ENCODE measurements at regions not wholly inside any gene's neighbourhood (a gene's known extent, or its start where the extent isn't known, plus 50 kb on each side); places are given as distances from the start of the nearest gene placed in this dataset.

- Mint-ChIP-seq H3K9me3 (no peaks in the 10 kb centered on the region), H3K4me1 (no peaks in the 10 kb centered on the region), H3K27ac (no peak overlapping the region)
These were observed 98.5 kb upstream of the INPP4B start for GRCh38 chr4:142944565-142944964.

GRCh38 chr4:142952821-142953580, 106.9 kb upstream of the INPP4B start:
- CTCF ChIA-PET: no interaction called here

More at GRCh38 chr4:142944565-142944964, 98.5 kb upstream of the INPP4B start:
- Mint-ChIP-seq H3K4me3 (no peak overlapping the region), H3K36me3 (no peaks in the 10 kb centered on the region), H3K27me3 (peaks cover 10% of the 10 kb centered on the region)
- CTCF ChIA-PET: no interaction called here
- DNase-seq: no peak

GRCh38 chr4:142954415-142954814, 108.3 kb upstream of the INPP4B start:
- peaks cover 7% of the 10 kb centered on the region for H3K9me3 Mint-ChIP-seq
- H3K4me3 Mint-ChIP-seq: no peak overlapping the region
- CTCF ChIA-PET: no interaction called here
- no peak for DNase-seq
- no peaks in the 10 kb centered on the region for H3K36me3 Mint-ChIP-seq
- no peaks in the 10 kb centered on the region for H3K27me3 Mint-ChIP-seq
- no peak overlapping the region for H3K27ac Mint-ChIP-seq
- H3K4me1 Mint-ChIP-seq: no peaks in the 10 kb centered on the region

More at GRCh38 chr4:142952821-142953580, 106.9 kb upstream of the INPP4B start:
- Mint-ChIP-seq H3K36me3 (no peaks in the 10 kb centered on the region), H3K27ac (no peak overlapping the region), H3K4me3 (no peak overlapping the region), H3K27me3 (no peaks in the 10 kb centered on the region), H3K9me3 (peaks cover 7% of the 10 kb centered on the region), H3K4me1 (no peaks in the 10 kb centered on the region)
- no peak for DNase-seq

- CTCF ChIA-PET: no interaction called here
- Mint-ChIP-seq H3K27ac (no peak overlapping the region), H3K9me3 (peaks cover 7% of the 10 kb centered on the region), H3K4me3 (no peak overlapping the region), H3K4me1 (no peaks in the 10 kb centered on the region), H3K36me3 (no peaks in the 10 kb centered on the region), H3K27me3 (no peaks in the 10 kb centered on the region)
- DNase-seq: no peak
These were observed 109.4 kb upstream of the INPP4B start for GRCh38 chr4:142955501-142955900.

- Mint-ChIP-seq H3K9me3 (peaks cover 7% of the 10 kb centered on the region), H3K27ac (no peak overlapping the region), H3K36me3 (no peaks in the 10 kb centered on the region), H3K4me3 (no peak overlapping the region), H3K27me3 (no peaks in the 10 kb centered on the region), H3K4me1 (no peaks in the 10 kb centered on the region)
- CTCF ChIA-PET: no interaction called here
- no peak for DNase-seq
These were observed 113.1 kb upstream of the INPP4B start for GRCh38 chr4:142959173-142959572.

GRCh38 chr4:142960126-142960525, 114.0 kb upstream of the INPP4B start:
- no peak for DNase-seq
- no peaks in the 10 kb centered on the region for H3K36me3 Mint-ChIP-seq
- peaks cover 2% of the 10 kb centered on the region for H3K9me3 Mint-ChIP-seq
- no peaks in the 10 kb centered on the region for H3K4me1 Mint-ChIP-seq
- no peaks in the 10 kb centered on the region for H3K27me3 Mint-ChIP-seq
- CTCF ChIA-PET: no interaction called here
- H3K4me3 Mint-ChIP-seq: no peak overlapping the region
- no peak overlapping the region for H3K27ac Mint-ChIP-seq

- Mint-ChIP-seq H3K36me3 (no peaks in the 10 kb centered on the region), H3K4me1 (no peaks in the 10 kb centered on the region), H3K9me3 (no peaks in the 10 kb centered on the region), H3K27ac (no peak overlapping the region), H3K4me3 (no peak overlapping the region), H3K27me3 (no peaks in the 10 kb centered on the region)
- no peak for DNase-seq
- CTCF ChIA-PET: no interaction called here
These were observed 115.0 kb upstream of the INPP4B start for GRCh38 chr4:142960867-142961644.

- Mint-ChIP-seq H3K4me3 (no peak overlapping the region), H3K9me3 (no peaks in the 10 kb centered on the region), H3K27me3 (no peaks in the 10 kb centered on the region), H3K27ac (no peak overlapping the region), H3K36me3 (no peaks in the 10 kb centered on the region), H3K4me1 (no peaks in the 10 kb centered on the region)
- no peak for DNase-seq
- CTCF ChIA-PET: no interaction called here
These were observed 115.8 kb upstream of the INPP4B start for GRCh38 chr4:142961866-142962265.

- Mint-ChIP-seq H3K27me3 (no peaks in the 10 kb centered on the region), H3K36me3 (no peaks in the 10 kb centered on the region), H3K4me1 (no peaks in the 10 kb centered on the region), H3K27ac (no peak overlapping the region), H3K4me3 (no peak overlapping the region), H3K9me3 (no peaks in the 10 kb centered on the region)
- CTCF ChIA-PET: no interaction called here
- DNase-seq: no peak
These were observed 128.2 kb upstream of the INPP4B start for GRCh38 chr4:142974328-142974727.

- H3K9me3 Mint-ChIP-seq: no peaks in the 10 kb centered on the region
- no peaks in the 10 kb centered on the region for H3K4me1 Mint-ChIP-seq
- no peaks in the 10 kb centered on the region for H3K27me3 Mint-ChIP-seq
- no peak overlapping the region for H3K4me3 Mint-ChIP-seq
- H3K36me3 Mint-ChIP-seq: no peaks in the 10 kb centered on the region
- no peak for DNase-seq
- no peak overlapping the region for H3K27ac Mint-ChIP-seq
- CTCF ChIA-PET: interaction anchor here (0.6 kb wide), 1 partner anchor 629 kb away, joined by 3 read pairs; no protein-coding TSS in a partner anchor
These were observed 129.5 kb upstream of the INPP4B start for GRCh38 chr4:142975618-142976017.

- DNase-seq: no peak
- no peak overlapping the region for H3K4me3 Mint-ChIP-seq
- no peaks in the 10 kb centered on the region for H3K27me3 Mint-ChIP-seq
- no peaks in the 10 kb centered on the region for H3K36me3 Mint-ChIP-seq
- no peak overlapping the region for H3K27ac Mint-ChIP-seq
- CTCF ChIA-PET: no interaction called here
- no peaks in the 10 kb centered on the region for H3K4me1 Mint-ChIP-seq
- H3K9me3 Mint-ChIP-seq: no peaks in the 10 kb centered on the region
These were observed 130.4 kb upstream of the INPP4B start for GRCh38 chr4:142976482-142976881.

- no peak overlapping the region for H3K27ac Mint-ChIP-seq
- no peaks in the 10 kb centered on the region for H3K9me3 Mint-ChIP-seq
- CTCF ChIA-PET: no interaction called here
- H3K4me1 Mint-ChIP-seq: no peaks in the 10 kb centered on the region
- no peaks in the 10 kb centered on the region for H3K27me3 Mint-ChIP-seq
- H3K4me3 Mint-ChIP-seq: no peak overlapping the region
- H3K36me3 Mint-ChIP-seq: no peaks in the 10 kb centered on the region
- no peak for DNase-seq
These were observed 131.1 kb upstream of the INPP4B start for GRCh38 chr4:142977182-142977581.

- Mint-ChIP-seq H3K4me1 (no peaks in the 10 kb centered on the region), H3K4me3 (no peak overlapping the region), H3K27me3 (no peaks in the 10 kb centered on the region), H3K9me3 (no peaks in the 10 kb centered on the region), H3K36me3 (no peaks in the 10 kb centered on the region), H3K27ac (no peak overlapping the region)
- no peak for DNase-seq
- CTCF ChIA-PET: no interaction called here
These were observed 137.0 kb upstream of the INPP4B start for GRCh38 chr4:142983065-142983464.

GRCh38 chr4:142983589-142983988, 137.5 kb upstream of the INPP4B start:
- Mint-ChIP-seq H3K27ac (no peak overlapping the region), H3K36me3 (no peaks in the 10 kb centered on the region), H3K4me1 (no peaks in the 10 kb centered on the region), H3K9me3 (no peaks in the 10 kb centered on the region), H3K4me3 (no peak overlapping the region), H3K27me3 (no peaks in the 10 kb centered on the region)
- CTCF ChIA-PET: no interaction called here
- no peak for DNase-seq
